Gastroesophageal sphincter (tissue), 4 donors: ENCODE measurements at regions not wholly inside any gene's neighbourhood (a gene's known extent, or its start where the extent isn't known, plus 50 kb on each side); places are given as distances from the start of the nearest gene placed in this dataset.

Experiments
- ATAC-seq: fragments of 150-250 bp; one replicate; pipeline ENCODE4 v1.9.1; 2016; ENCODE audit warnings: mild to moderate bottlenecking, moderate library complexity
- H3K27ac ChIP-seq, 4 donors: fragments of 200-600 bp; sonication (generic) in 3 of 4; 1 replicate in 3 of 4; 2 replicates in 1 of 4; pipeline ENCODE4 v1.5.1; 2016 to 2019
- H3K27me3 ChIP-seq: fragments of 200-600 bp; sonication (generic); one replicate; pipeline ENCODE4 v1.5.1; 2019
- H3K36me3 ChIP-seq, 2 donors: fragments of 200-600 bp; sonication (generic); one replicate each; pipeline ENCODE4 v1.5.1; 2019; ENCODE audit warnings: control low read depth in 1 of 2
- H3K4me1 ChIP-seq, 3 donors: fragments of 200-600 bp; sonication (generic); 1 replicate in 2 of 3; 2 replicates in 1 of 3; pipeline ENCODE4 v1.5.1; 2016 to 2019; ENCODE audit warnings: control low read depth in 2 of 3
- H3K4me3 ChIP-seq, 2 donors: fragments of 200-600 bp; sonication (generic); one replicate each; pipeline ENCODE4 v1.5.1; 2019; ENCODE audit warnings: mild to moderate bottlenecking in 1 of 2, moderate library complexity in 1 of 2
- H3K9me3 ChIP-seq, 3 donors: fragments of 200-600 bp; sonication (generic); one replicate each; pipeline ENCODE4 v1.5.1; 2017 to 2019; ENCODE audit warnings: control low read depth in 2 of 3
- CTCF ChIP-seq, 4 experiments: fragments of 200-600 bp in 2 of 4; fragments of 450-650 bp in 2 of 4; sonication (generic) in 1 of 4; IDR thresholded peaks; one replicate each; pipeline ENCODE4 v1.5.1; 2017 to 2019; ENCODE audit warnings: antibody characterized with exemption in 4 of 4, mild to moderate bottlenecking in 2 of 4, moderate library complexity in 2 of 4
- EP300 ChIP-seq: sonication (generic); formaldehyde crosslinking; IDR thresholded peaks from one replicate; pipeline ENCODE4 v1.6.1; 2017; ENCODE audit warnings: antibody characterized with exemption, mild to moderate bottlenecking
- POLR2A ChIP-seq, 2 donors: fragments of 450-650 bp; IDR thresholded peaks; one replicate each; pipeline ENCODE4 v1.6.1; 2017; ENCODE audit warnings: antibody characterized with exemption in 2 of 2, mild to moderate bottlenecking in 2 of 2, moderate library complexity in 1 of 2
- POLR2AphosphoS5 ChIP-seq: sonication (generic); formaldehyde crosslinking; IDR thresholded peaks from one replicate; pipeline ENCODE4 v1.6.1; 2017; ENCODE audit warnings: antibody characterized with exemption
- WGBS, 2 donors: methylation state at CpG; one replicate each; pipeline ENCODE4 v1.1.5; 2018; ENCODE audit warnings: low coverage in 1 of 2; 5-methylcytosine and 5-hydroxymethylcytosine counted together

GRCh38 chr2:181818058-181818680 lies 73.4 kb upstream of the ITPRID2 start:
- H3K27ac ChIP-seq: no peak overlapping the region
- no peaks in the 10 kb centered on the region for H3K9me3 ChIP-seq
- no peaks in the 10 kb centered on the region for H3K27me3 ChIP-seq
- no peak for ATAC-seq
- H3K4me1 ChIP-seq: peaks cover 0 to 22% (median 0%) of the 10 kb centered on the region in 3 donors
- WGBS, 2 donors: 67 to 71% methylated on average over 1 of the region's 1 CpG
- no peaks in the 10 kb centered on the region for H3K36me3 ChIP-seq
- no peak overlapping the region for H3K4me3 ChIP-seq
- TF ChIP-seq POLR2AphosphoS5 (no peak), CTCF (IDR thresholded peaks at IDR 0.05) (no peak), POLR2A (IDR thresholded peaks at IDR 0.05) (no peak), EP300 (no peak)

GRCh38 chr2:181818840-181819239 lies 72.7 kb upstream of the ITPRID2 start:
- no peak for TF ChIP-seq EP300
- TF ChIP-seq POLR2A (IDR thresholded peaks at IDR 0.05): no peak
- TF ChIP-seq CTCF (IDR thresholded peaks at IDR 0.05): no peak
- TF ChIP-seq POLR2AphosphoS5: no peak
- ATAC-seq: no peak
- no peak overlapping the region for H3K27ac ChIP-seq
- WGBS, 2 donors: 91% methylated on average over 1 of the region's 1 CpG; no CpG with 5 or more reads in 1 of the 2 donors
- no peaks in the 10 kb centered on the region for H3K36me3 ChIP-seq
- H3K9me3 ChIP-seq: no peaks in the 10 kb centered on the region
- H3K4me1 ChIP-seq: peaks cover 0 to 22% (median 0%) of the 10 kb centered on the region in 3 donors
- H3K27me3 ChIP-seq: no peaks in the 10 kb centered on the region
- no peak overlapping the region for H3K4me3 ChIP-seq

GRCh38 chr2:181821049-181821448 lies 70.5 kb upstream of the ITPRID2 start:
- no peaks in the 10 kb centered on the region for H3K36me3 ChIP-seq
- H3K9me3 ChIP-seq: no peaks in the 10 kb centered on the region
- H3K4me3 ChIP-seq: no peak overlapping the region
- peaks cover 0 to 16% (median 0%) of the 10 kb centered on the region in 3 donors for H3K4me1 ChIP-seq
- H3K27ac ChIP-seq: peak overlapping the region in 1 of 4 donors; percentile 3
- WGBS, 2 donors: 60 to 78% methylated on average over 2 of the region's 2 CpGs
- no peak for TF ChIP-seq EP300
- no peak for TF ChIP-seq POLR2AphosphoS5
- TF ChIP-seq POLR2A (IDR thresholded peaks at IDR 0.05): no peak
- TF ChIP-seq CTCF (IDR thresholded peaks at IDR 0.05): no peak
- no peaks in the 10 kb centered on the region for H3K27me3 ChIP-seq
- ATAC-seq: no peak

GRCh38 chr2:181822097-181822496 lies 69.4 kb upstream of the ITPRID2 start:
- no peak overlapping the region for H3K27ac ChIP-seq
- no peak overlapping the region for H3K4me3 ChIP-seq
- no peaks in the 10 kb centered on the region for H3K9me3 ChIP-seq
- no peaks in the 10 kb centered on the region for H3K36me3 ChIP-seq
- TF ChIP-seq CTCF (IDR thresholded peaks at IDR 0.05) (no peak), EP300 (no peak), POLR2AphosphoS5 (no peak), POLR2A (IDR thresholded peaks at IDR 0.05) (no peak)
- no peaks in the 10 kb centered on the region for H3K27me3 ChIP-seq
- WGBS, 2 donors: 77 to 89% methylated on average over 4 to 5 of the region's 5 CpGs
- no peak for ATAC-seq
- H3K4me1 ChIP-seq: peaks cover 0 to 16% (median 0%) of the 10 kb centered on the region in 3 donors

GRCh38 chr2:181823405-181823804 lies 68.1 kb upstream of the ITPRID2 start:
- 90 to 92% methylated on average over 2 of the region's 2 CpGs for whole genome bisulfite sequencing, 2 donors
- H3K4me1 ChIP-seq: peaks cover 0 to 16% (median 0%) of the 10 kb centered on the region in 3 donors
- TF ChIP-seq POLR2AphosphoS5: no peak
- TF ChIP-seq POLR2A (IDR thresholded peaks at IDR 0.05): no peak
- no peak for TF ChIP-seq EP300
- no peak for TF ChIP-seq CTCF (IDR thresholded peaks at IDR 0.05)

More at GRCh38 chr2:181823405-181823804, 68.1 kb upstream of the ITPRID2 start:
- Histone ChIP-seq H3K27me3 (no peaks in the 10 kb centered on the region), H3K9me3 (no peaks in the 10 kb centered on the region), H3K4me3 (no peak overlapping the region), H3K27ac (no peak overlapping the region), H3K36me3 (no peaks in the 10 kb centered on the region)
- no peak for ATAC-seq
